OCI-LY7 (cell line): ENCODE measurements at regions not wholly inside any gene's neighbourhood (a gene's known extent, or its start where the extent isn't known, plus 50 kb on each side); places are given as distances from the start of the nearest gene placed in this dataset.

ENCODE experiments used
- EZH2phosphoT487 ChIP-seq: fragments of 200-600 bp; sonication (generic); IDR thresholded peaks from 2 replicates; pipeline ENCODE4 v1.6.1; 2018; ENCODE audit warnings: low read depth, borderline replicate concordance, mild to moderate bottlenecking, mixed run types, antibody characterized with exemption, low read length, moderate library complexity, mixed read lengths
- TF ChIP-seq, protein P1 (sequence below): fragments of 200-600 bp; sonication (generic); conservative IDR thresholded peaks from 2 replicates; pipeline ENCODE4 v1.5.1; 2014; ENCODE audit warnings: mild to moderate bottlenecking, antibody characterized with exemption, low read length, moderate library complexity, mixed read lengths

DNA sequence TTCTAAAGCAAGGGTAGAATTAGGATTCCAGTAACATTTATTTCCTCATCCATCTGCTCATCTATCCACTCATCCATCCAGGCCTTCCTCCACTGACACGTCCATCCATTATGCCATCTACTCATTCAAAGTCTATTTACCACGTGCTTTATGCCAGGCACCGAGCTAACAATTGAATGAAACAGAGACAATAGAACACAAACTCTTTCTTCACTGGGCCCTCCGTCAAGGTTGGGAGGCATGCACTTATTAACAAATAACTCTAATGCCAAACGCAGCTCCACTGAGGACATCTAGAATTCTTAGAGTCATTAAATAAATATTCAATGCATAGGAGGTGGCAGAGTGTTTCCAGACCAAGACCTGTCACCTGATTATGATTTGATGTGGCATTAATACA lies 262.7 kb downstream of the CYRIA start:
- TF ChIP-seq, protein P1, sequence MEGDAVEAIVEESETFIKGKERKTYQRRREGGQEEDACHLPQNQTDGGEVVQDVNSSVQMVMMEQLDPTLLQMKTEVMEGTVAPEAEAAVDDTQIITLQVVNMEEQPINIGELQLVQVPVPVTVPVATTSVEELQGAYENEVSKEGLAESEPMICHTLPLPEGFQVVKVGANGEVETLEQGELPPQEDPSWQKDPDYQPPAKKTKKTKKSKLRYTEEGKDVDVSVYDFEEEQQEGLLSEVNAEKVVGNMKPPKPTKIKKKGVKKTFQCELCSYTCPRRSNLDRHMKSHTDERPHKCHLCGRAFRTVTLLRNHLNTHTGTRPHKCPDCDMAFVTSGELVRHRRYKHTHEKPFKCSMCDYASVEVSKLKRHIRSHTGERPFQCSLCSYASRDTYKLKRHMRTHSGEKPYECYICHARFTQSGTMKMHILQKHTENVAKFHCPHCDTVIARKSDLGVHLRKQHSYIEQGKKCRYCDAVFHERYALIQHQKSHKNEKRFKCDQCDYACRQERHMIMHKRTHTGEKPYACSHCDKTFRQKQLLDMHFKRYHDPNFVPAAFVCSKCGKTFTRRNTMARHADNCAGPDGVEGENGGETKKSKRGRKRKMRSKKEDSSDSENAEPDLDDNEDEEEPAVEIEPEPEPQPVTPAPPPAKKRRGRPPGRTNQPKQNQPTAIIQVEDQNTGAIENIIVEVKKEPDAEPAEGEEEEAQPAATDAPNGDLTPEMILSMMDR, result no peak
- TF ChIP-seq EZH2phosphoT487, result no peak
